GM19351 (cell line): ENCODE measurements at regions not wholly inside any gene's neighbourhood (a gene's known extent, or its start where the extent isn't known, plus 50 kb on each side); places are given as distances from the start of the nearest gene placed in this dataset.

ENCODE experiments used
- ATAC-seq: cut with Tn5 transposase; IDR thresholded peaks from one replicate; pipeline ENCODE4 v1.9.1; 2021; ENCODE audit warnings: mild to moderate bottlenecking, moderate library complexity; ENCODE audit not compliant: unreplicated experiment

GRCh38 chr10:65861249-65861648 lies 1064.6 kb upstream of the LRRTM3 start:
- ATAC-seq: peak; percentile 96
